IMR-90 (cell line): ENCODE measurements at regions not wholly inside any gene's neighbourhood (a gene's known extent, or its start where the extent isn't known, plus 50 kb on each side); places are given as distances from the start of the nearest gene placed in this dataset.

ENCODE experiments used
- ATAC-seq: fragments of 200-7000 bp; cut with Tn5 transposase; 2 replicates; pipeline ENCODE4 v1.9.1; 2020; ENCODE audit warnings: low read depth, mild to moderate bottlenecking, moderate library complexity
- BruUV-seq: library from RNA; stranded (reverse); fragments of 400-500 nt; replicated peaks from 2 replicates; lab custom pipeline; 2021; lab: Mats Ljungman, UMichigan
- CTCF ChIA-PET: fragments of 300-600 bp; formaldehyde crosslinking; extraction: SDS; loops from one replicate; lab custom pipeline; 2021; ENCODE audit warnings: antibody characterized with exemption; lab: Yijun Ruan, JAX
- POLR2A ChIA-PET: fragments of 300-600 bp; sonication (Branson Sonifier 250); formaldehyde crosslinking; loops from one replicate; lab custom pipeline; 2022; ENCODE audit warnings: antibody characterized with exemption; ENCODE audit not compliant: unreplicated experiment; lab: Charles Lee
- DNase-seq: peaks from one replicate; pipeline ENCODE4 v3.0.0; 2013
- H2AFZ ChIP-seq: replicated peaks from 2 replicates; pipeline ENCODE3; 2013; ENCODE audit warnings: low read length, mild to moderate bottlenecking; ENCODE audit not compliant: poor library complexity
- H2AK5ac ChIP-seq: 2 replicates; pipeline ENCODE4 v1.6.1; 2013; ENCODE audit warnings: low read depth, low read length, inconsistent platforms
- H2AK9ac ChIP-seq: replicated peaks from 2 replicates; pipeline ENCODE3; 2013; ENCODE audit warnings: mild to moderate bottlenecking, low read depth, low read length, moderate library complexity; ENCODE audit not compliant: poor library complexity
- H2BK120ac ChIP-seq: 2 replicates; pipeline ENCODE4 v1.6.1; 2013; ENCODE audit warnings: low read depth, low read length, inconsistent platforms
- H2BK15ac ChIP-seq: 3 replicates; pipeline ENCODE4 v1.6.1; 2013; ENCODE audit warnings: low read depth, low read length, inconsistent platforms
- H2BK20ac ChIP-seq: 2 replicates; pipeline ENCODE4 v1.6.1; 2013; ENCODE audit warnings: low read depth, mild to moderate bottlenecking, inconsistent platforms, low read length, moderate library complexity
- H2BK5ac ChIP-seq: 2 replicates; pipeline ENCODE4 v1.6.1; 2013; ENCODE audit warnings: mild to moderate bottlenecking, low read depth, low read length, inconsistent platforms; ENCODE audit not compliant: poor library complexity, severe bottlenecking
- H3K14ac ChIP-seq: replicated peaks from 2 replicates; pipeline ENCODE4 v1.6.1; 2013; ENCODE audit warnings: low read depth, low read length, inconsistent platforms
- H3K18ac ChIP-seq: 2 replicates; pipeline ENCODE4 v1.6.1; 2013; ENCODE audit warnings: low read depth, low read length, control low read depth
- H3K23ac ChIP-seq: 2 replicates; pipeline ENCODE4 v1.6.1; 2013; ENCODE audit warnings: low read depth, low read length, inconsistent platforms
- H3K27ac ChIP-seq: 2 replicates; pipeline ENCODE4 v1.5.1; 2013; ENCODE audit warnings: mild to moderate bottlenecking, control low read depth, low read length; ENCODE audit not compliant: insufficient read depth
- H3K27me3 ChIP-seq: 2 replicates; pipeline ENCODE4 v1.6.1; 2013; ENCODE audit warnings: low read length; ENCODE audit not compliant: control insufficient read depth, insufficient read depth
- H3K36me3 ChIP-seq: 2 replicates; pipeline ENCODE4 v1.6.1; 2013; ENCODE audit warnings: low read length, mixed read lengths; ENCODE audit not compliant: control insufficient read depth, insufficient read depth
- H3K4ac ChIP-seq: 2 replicates; pipeline ENCODE4 v1.6.1; 2013; ENCODE audit warnings: low read depth, low read length, inconsistent platforms
- H3K4me1 ChIP-seq: 2 replicates; pipeline ENCODE4 v1.6.1; 2013; ENCODE audit warnings: low read length, mixed read lengths; ENCODE audit not compliant: control insufficient read depth, insufficient read depth
- H3K4me2 ChIP-seq: 2 replicates; pipeline ENCODE4 v1.6.1; 2013; ENCODE audit warnings: low read depth, mild to moderate bottlenecking, control low read depth, low read length, moderate library complexity
- H3K4me3 ChIP-seq: 2 replicates; pipeline ENCODE4 v1.5.1; 2013; ENCODE audit warnings: low read depth, mild to moderate bottlenecking, control low read depth, low read length, moderate library complexity; ENCODE audit not compliant: insufficient read depth
- H3K56ac ChIP-seq: 2 replicates; pipeline ENCODE4 v1.6.1; 2013; ENCODE audit warnings: low read length, inconsistent platforms; ENCODE audit not compliant: insufficient read depth; ENCODE audit errors: extremely low read depth
- H3K79me1 ChIP-seq, 2 experiments: 2 replicates each; pipeline ENCODE4 v1.6.1; 2013; ENCODE audit warnings: low read length in 2 of 2, inconsistent platforms in 1 of 2, low read depth in 1 of 2
- H3K9ac ChIP-seq: 2 replicates; pipeline ENCODE4 v1.6.1; 2013; ENCODE audit warnings: low read depth, low read length, control low read depth
- H3K9me1 ChIP-seq: 2 replicates; pipeline ENCODE4 v1.6.1; 2013; ENCODE audit warnings: low read length, inconsistent platforms; ENCODE audit not compliant: insufficient read depth
- H3K9me3 ChIP-seq: 2 replicates; pipeline ENCODE4 v1.6.1; 2013; ENCODE audit warnings: low read length; ENCODE audit not compliant: control insufficient read depth, insufficient read depth
- H4K20me1 ChIP-seq: 2 replicates; pipeline ENCODE4 v1.6.1; 2013; ENCODE audit warnings: low read length, inconsistent platforms; ENCODE audit not compliant: insufficient read depth
- H4K5ac ChIP-seq: 2 replicates; pipeline ENCODE4 v1.6.1; 2013; ENCODE audit warnings: mild to moderate bottlenecking, low read depth, low read length, control low read depth
- H4K8ac ChIP-seq, 2 experiments: 2 replicates each; pipeline ENCODE4 v1.6.1; 2013; ENCODE audit warnings: low read depth in 2 of 2, low read length in 2 of 2, control low read depth in 1 of 2, inconsistent platforms in 1 of 2
- H4K91ac ChIP-seq: 2 replicates; pipeline ENCODE4 v1.6.1; 2013; ENCODE audit warnings: low read depth, low read length, inconsistent platforms; ENCODE audit not compliant: insufficient read depth
- CEBPB ChIP-seq: IDR thresholded peaks from 2 replicates; pipeline ENCODE4 v1.6.1; 2012; ENCODE audit warnings: low read depth, low read length, improper control_type of control experiment
- FOS ChIP-seq: fragments of 150-350 bp; IDR thresholded peaks from 2 replicates; pipeline ENCODE4 v1.6.1; 2016; ENCODE audit warnings: low read depth, low read length
- WGBS, 2 experiments: methylation state at CpG; one replicate each; pipeline versions ENCODE4 v1.1.5 to v1.1.7; 2013; ENCODE audit warnings: missing lambda C conversion rate in 2 of 2; ENCODE audit not compliant: insufficient read length in 1 of 2; ENCODE audit errors: extremely low coverage in 2 of 2; 5-methylcytosine and 5-hydroxymethylcytosine counted together
- dilution Hi-C: fragments of 300-500 bp; cut with HindIII; formaldehyde crosslinking; loops from one replicate; pipeline ENCODE4 v1.14.3; 2018; ENCODE audit warnings: low sequenced_read_pairs; ENCODE audit not compliant: unreplicated experiment
- in situ Hi-C: fragments of 300-500 bp; cut with MboI; formaldehyde crosslinking; loops from 3 replicates; pipeline ENCODE4 v1.14.3; 2019; ENCODE audit warnings: low sequenced_read_pairs, inconsistent platforms, mixed read lengths
- intact Hi-C: fragments of 100-400 bp; cut with micrococcal nuclease; formaldehyde crosslinking; loops from 2 replicates; pipeline ENCODE4 v1.10.0; 2022

DNA sequence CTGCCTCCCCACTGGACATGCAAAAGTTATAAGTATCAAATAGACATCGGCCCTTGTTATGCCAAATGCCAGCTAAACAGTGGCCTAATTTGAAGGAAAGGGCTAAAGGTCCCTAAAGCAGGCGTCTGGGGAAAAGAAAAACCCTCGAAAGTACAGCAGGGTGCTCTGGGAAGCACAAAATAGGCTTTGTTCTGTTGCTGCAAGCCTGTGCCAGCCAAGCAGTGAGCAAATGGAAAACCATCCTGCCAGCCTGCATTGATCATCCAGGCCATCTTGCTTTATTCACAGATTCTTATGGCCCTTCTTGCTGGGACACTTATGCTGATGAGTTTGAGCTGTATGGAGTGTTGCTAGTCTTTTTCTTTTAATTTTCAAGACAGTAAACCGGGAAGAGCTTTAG, 62.2 kb upstream of the PLEKHG1 start:
- H3K14ac ChIP-seq, result no peak overlapping the region
- no peaks in the 10 kb centered on the region for H3K9me3 ChIP-seq
- POLR2A ChIA-PET, result no interaction called here
- H2AK9ac ChIP-seq, result no peak overlapping the region
- H3K56ac ChIP-seq, result no peak overlapping the region
- H3K18ac ChIP-seq, result no peak overlapping the region
- no peaks in the 10 kb centered on the region for H4K20me1 ChIP-seq
- H2AFZ ChIP-seq, result no peak overlapping the region
- dilution Hi-C loops, result no loop called here
- ATAC-seq (no peak), DNase-seq (no peak)
- H3K36me3 ChIP-seq, result no peaks in the 10 kb centered on the region
- intact Hi-C loops, result no loop called here
- no peak overlapping the region for H2BK120ac ChIP-seq
- no peak overlapping the region for H2AK5ac ChIP-seq
- no peaks in the 10 kb centered on the region for H3K79me1 ChIP-seq
- H4K5ac ChIP-seq, result no peak overlapping the region
- no peak overlapping the region for H3K27ac ChIP-seq
- H3K9ac ChIP-seq, result no peak overlapping the region
- H2BK20ac ChIP-seq, result no peak overlapping the region
- H3K4me3 ChIP-seq, result no peak overlapping the region
- 34% methylated on average over 2 of the region's 4 CpGs; no CpG with 5 or more reads in 1 of the 2 experiments for WGBS, 2 experiments
- H4K8ac ChIP-seq, result no peak overlapping the region
- no peaks in the 10 kb centered on the region for H3K4me1 ChIP-seq
- peaks cover 1% of the 10 kb centered on the region; the same call in 1 of the 2 replicates for H3K27me3 ChIP-seq
- H3K23ac ChIP-seq, result no peak overlapping the region
- in situ Hi-C loops, result no loop called here
- no peak overlapping the region for H3K4ac ChIP-seq
- no peak overlapping the region for H2BK5ac ChIP-seq
- BruUV-seq, result no TSS peak
- H3K4me2 ChIP-seq, result no peak overlapping the region
- TF ChIP-seq FOS (no peak), CEBPB (no peak)
- H3K9me1 ChIP-seq, result no peaks in the 10 kb centered on the region
- no peak overlapping the region for H4K91ac ChIP-seq
- H2BK15ac ChIP-seq, result no peak overlapping the region
- CTCF ChIA-PET, result no interaction called here
